CD4-positive, alpha-beta T cell treated with Interleukin-15 for 1 hour (primary cell): ENCODE measurements at regions not wholly inside any gene's neighbourhood (a gene's known extent, or its start where the extent isn't known, plus 50 kb on each side); places are given as distances from the start of the nearest gene placed in this dataset.

Experiments used
- DNase-seq: peaks from one replicate; pipeline ENCODE4 v3.0.0-alpha.2; 2020

GRCh38 chr4:157840648-157841047 lies 332.2 kb downstream of the GASK1B start:
- no peak for DNase-seq

GRCh38 chr4:157840034-157840433 lies 332.8 kb downstream of the GASK1B start:
- DNase-seq: no peak

DNA sequence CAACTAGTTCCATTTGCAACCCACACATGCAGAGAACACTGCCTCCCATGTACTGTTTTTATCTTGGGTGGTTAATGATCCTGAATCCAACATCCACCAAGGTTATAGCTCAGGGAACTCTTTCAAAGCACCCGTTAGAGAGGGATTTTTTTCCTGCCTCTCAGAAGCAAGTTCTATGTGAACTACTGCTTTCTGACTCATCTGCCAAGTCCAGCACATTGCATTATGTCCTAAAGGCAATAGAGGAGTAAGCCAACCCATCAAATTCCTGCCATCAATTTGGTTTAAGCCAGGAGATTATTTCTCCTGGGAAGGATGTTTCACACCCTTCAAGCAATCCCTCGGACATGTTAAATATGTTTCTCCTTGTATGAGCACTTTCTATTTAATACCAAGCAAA lies 334.5 kb downstream of the GASK1B start:
- DNase-seq: no peak

- no peak for DNase-seq
Observed at GRCh38 chr4:157837071-157837703, 335.6 kb downstream of the GASK1B start.

- DNase-seq: no peak
Observed at GRCh38 chr4:157832596-157832995, 340.2 kb downstream of the GASK1B start.

- DNase-seq: no peak
Observed at GRCh38 chr4:157824021-157824420, 348.8 kb downstream of the GASK1B start.

GRCh38 chr4:157821814-157822213 lies 351.0 kb downstream of the GASK1B start:
- DNase-seq: no peak

DNA sequence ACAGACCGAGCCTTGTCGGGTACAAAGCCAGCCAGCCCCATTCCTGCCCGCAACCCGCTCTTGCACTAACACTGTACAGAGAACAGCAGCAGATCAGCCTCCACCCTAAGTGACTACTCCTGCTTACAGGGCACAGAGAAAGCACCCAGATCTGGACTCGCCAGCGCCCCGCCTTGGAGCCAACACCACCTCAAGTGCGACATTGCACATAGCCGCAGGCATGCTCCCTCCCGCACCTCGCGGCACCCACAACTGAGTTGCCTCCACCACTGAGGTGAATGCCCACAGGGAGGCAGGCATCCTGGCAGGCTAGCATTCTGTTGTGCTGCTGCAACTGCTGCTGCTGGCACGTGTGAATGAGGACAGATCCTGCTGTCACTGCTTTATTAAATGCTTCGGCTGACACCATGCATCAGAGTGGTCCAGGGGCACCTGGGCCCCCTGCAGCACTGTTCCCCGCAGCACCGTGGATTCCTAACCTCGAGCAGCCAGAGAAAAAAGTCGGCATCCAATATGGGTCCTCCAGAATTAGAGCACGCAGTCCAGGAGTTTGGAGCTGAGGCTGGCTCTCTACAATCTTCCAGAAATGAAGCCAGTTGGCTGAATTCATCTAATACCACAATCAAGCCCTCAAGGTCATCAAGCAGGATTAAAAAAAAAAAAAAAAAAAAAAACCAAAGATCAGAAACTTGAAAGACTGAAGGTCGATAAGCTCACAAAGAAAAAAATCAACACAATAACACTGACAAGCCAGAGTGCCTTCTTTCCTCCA lies 352.9 kb downstream of the GASK1B start:
- no peak for DNase-seq

DNA sequence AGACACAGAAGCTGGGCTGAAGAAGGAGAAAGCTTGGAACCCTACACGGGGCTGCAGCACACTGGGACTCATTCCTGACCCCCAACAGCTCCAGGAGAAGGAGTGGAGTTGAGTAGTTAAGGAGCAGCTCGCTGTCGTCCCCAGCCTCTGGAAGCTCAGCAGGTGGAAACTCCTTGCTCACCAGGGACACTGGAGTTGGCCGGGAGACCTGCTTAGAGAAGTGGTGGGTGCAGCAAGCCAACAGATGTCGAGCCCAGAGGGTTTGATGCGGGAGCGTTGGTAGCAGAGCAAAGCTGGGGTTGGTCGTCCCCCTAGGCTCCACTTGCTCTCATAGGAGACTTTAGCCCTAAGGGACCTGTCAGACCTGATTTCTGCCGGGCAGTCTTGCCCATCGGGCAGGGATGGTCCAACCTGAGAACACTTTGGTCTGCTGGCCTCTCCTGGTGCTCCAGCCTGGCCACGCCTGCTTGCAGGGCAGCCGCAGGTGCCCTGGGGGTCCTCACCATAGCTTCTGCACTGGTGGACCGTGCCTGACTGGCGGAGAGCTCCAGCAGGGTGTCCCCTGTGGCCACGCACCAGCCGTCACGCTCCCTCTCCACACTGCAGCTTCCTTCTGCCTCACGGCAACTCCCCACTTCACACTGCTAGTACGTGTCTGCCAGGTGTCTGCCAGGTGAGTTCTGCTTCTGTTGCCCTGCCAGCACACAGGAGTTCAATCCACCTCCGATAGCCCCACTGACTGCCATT lies 353.7 kb downstream of the GASK1B start:
- DNase-seq: no peak

GRCh38 chr4:157810137-157810774 lies 362.6 kb downstream of the GASK1B start:
- no peak for DNase-seq

GRCh38 chr4:157808796-157809383 lies 363.9 kb downstream of the GASK1B start:
- no peak for DNase-seq

GRCh38 chr4:157806184-157806583 lies 366.6 kb downstream of the GASK1B start:
- DNase-seq: no peak

GRCh38 chr4:157804986-157805385 lies 367.8 kb downstream of the GASK1B start:
- no peak for DNase-seq

GRCh38 chr4:157803845-157804521 lies 368.8 kb downstream of the GASK1B start:
- DNase-seq: no peak

DNA sequence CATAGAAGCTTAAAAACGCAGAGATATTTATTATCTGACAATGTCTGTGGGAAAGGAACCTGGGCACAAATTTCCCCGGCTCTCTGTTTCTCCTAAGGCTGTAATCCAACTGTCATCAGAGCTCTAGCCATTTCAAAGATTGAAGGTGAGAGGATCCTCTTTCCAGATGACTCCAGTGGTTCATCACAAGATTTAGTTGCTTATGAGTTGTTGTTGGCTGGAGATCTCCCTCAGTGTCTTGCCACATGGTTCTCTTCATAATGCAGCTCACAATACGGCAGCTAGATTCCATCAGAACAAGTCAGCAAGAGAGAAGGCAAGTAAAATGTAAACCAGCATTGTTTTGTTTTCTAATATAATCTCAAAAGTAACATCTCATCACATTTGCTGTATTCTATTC lies 369.4 kb downstream of the GASK1B start:
- no peak for DNase-seq

GRCh38 chr4:157795495-157795894 lies 377.3 kb downstream of the GASK1B start:
- DNase-seq: no peak

GRCh38 chr4:157792716-157793115 lies 380.1 kb downstream of the GASK1B start:
- no peak for DNase-seq

DNA sequence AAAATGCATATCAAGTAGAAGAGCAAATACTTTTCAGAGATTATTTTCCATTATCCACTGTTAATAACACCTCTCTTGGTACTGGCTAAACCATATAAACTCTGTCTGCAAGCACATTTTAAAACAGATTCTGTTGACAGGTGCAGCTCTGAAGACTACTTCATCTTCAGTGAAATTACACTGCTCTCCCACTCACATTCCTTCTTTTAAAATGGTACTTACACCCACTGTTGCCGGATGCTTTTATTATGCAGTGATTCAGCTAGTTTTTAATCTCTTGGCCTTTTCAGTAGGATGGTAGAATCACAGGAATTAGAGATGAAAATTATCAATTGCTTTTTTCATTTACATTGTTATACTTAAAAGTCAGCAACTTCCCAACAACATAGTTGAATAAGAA lies 381.6 kb downstream of the GASK1B start:
- no peak for DNase-seq

DNA sequence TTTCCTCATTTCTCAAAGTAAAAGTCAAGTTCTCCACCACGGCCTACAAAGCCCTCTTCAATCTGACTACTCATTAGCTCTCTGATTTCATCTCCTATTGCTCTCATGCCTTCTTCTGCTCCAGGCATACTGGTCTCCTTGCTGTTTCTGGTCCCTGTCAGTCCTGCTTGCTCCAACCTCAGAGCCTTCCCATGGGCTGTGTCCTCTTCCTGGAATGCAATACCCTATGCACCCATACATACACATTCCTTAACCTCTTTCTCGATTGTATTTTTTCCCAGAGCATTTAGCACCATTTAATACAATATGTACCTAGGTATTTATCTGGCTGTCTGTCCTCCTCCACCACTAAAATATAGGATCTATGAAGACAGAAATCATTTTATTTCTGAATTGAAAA lies 385.2 kb downstream of the GASK1B start:
- DNase-seq: no peak

DNA sequence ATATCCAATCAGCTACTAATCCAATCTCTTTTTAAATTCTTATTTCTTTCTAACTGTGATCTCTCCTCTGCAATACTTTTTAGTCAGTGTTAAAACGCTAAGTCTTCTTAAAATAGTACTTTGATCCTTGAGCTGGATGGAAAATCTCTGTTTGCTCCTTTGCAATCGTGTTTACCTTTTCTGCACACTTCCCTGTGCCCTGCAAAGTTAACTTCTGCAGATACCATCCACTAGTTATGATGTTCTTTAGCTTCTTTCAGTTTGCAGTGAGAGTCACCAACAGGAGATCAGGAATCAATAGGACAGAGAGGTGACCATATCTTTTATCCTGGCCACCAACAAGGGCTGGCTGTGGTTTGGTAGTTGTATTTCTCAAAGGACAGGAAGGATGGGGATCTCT lies 391.5 kb downstream of the GASK1B start:
- no peak for DNase-seq

DNA sequence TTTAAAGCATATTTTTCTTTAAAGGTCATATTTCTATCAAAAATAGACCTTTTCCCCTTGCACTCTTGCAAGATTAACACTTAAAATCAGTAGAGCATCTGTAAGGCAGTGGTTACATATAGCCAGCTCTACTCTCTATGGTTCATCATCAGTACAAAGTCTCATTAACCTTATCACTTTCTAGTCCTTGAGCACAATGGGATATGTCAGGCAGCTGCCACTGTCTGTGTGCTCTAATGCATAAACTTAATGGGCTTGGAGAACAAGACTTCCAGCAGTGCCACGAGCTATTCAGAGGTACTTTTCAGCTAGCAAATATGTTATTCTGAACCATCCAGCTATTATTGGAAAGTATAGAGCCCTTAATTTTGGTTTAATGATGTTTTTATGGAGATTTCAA lies 393.7 kb downstream of the GASK1B start:
- DNase-seq: no peak

GRCh38 chr4:157776930-157777528 lies 395.8 kb downstream of the GASK1B start:
- DNase-seq: no peak
